C4-2B (cell line): ENCODE measurements at regions not wholly inside any gene's neighbourhood (a gene's known extent, or its start where the extent isn't known, plus 50 kb on each side); places are given as distances from the start of the nearest gene placed in this dataset.

Source experiments
- ZFX ChIP-seq: fragments of 450-650 bp; IDR thresholded peaks from 2 replicates; pipeline ENCODE4 v1.6.1; 2017
- TF ChIP-seq, protein P1 (sequence below): fragments of 450-650 bp; conservative IDR thresholded peaks from 2 replicates; pipeline ENCODE4 v1.5.1; 2017; ENCODE audit warnings: mild to moderate bottlenecking

DNA sequence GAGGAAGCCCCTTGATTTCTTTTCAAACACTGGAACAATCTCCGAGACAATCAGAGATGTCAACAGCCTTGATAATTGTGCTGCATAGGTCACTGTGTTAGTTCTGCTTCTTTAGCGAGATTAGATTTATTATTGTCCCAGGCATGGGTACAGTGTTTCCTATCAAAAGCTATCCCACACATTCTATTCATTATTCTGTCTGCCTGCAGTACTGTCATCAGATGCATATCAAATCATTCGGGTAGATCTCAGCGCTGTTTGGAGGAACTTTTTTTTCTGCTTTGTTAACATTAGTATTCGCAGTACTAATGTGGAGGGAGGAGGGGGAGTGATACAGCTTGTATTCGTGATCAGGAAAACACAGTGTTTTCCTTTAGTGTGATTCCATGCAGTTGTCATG is 208.0 kb downstream of the C11orf91 start:
- TF ChIP-seq, protein P1, sequence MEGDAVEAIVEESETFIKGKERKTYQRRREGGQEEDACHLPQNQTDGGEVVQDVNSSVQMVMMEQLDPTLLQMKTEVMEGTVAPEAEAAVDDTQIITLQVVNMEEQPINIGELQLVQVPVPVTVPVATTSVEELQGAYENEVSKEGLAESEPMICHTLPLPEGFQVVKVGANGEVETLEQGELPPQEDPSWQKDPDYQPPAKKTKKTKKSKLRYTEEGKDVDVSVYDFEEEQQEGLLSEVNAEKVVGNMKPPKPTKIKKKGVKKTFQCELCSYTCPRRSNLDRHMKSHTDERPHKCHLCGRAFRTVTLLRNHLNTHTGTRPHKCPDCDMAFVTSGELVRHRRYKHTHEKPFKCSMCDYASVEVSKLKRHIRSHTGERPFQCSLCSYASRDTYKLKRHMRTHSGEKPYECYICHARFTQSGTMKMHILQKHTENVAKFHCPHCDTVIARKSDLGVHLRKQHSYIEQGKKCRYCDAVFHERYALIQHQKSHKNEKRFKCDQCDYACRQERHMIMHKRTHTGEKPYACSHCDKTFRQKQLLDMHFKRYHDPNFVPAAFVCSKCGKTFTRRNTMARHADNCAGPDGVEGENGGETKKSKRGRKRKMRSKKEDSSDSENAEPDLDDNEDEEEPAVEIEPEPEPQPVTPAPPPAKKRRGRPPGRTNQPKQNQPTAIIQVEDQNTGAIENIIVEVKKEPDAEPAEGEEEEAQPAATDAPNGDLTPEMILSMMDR, result no peak
- TF ChIP-seq ZFX, result no peak
